Endothelial cell of umbilical vein (primary cell): ENCODE measurements at regions not wholly inside any gene's neighbourhood (a gene's known extent, or its start where the extent isn't known, plus 50 kb on each side); places are given as distances from the start of the nearest gene placed in this dataset.

Source experiments
- BruUV-seq: library from RNA; stranded (reverse); fragments of 400-500 nt; replicated peaks from 2 replicates; lab custom pipeline; 2021; lab: Mats Ljungman, UMichigan
- CTCF ChIA-PET: fragments of 300-600, 350-600 bp; sonication (Branson Sonifier 250); formaldehyde crosslinking; loops from one replicate; lab custom pipeline; 2021; ENCODE audit warnings: antibody characterized with exemption, inconsistent platforms; lab: Charles Lee
- POLR2A ChIA-PET: fragments of 300-600, 350-600 bp; sonication (Branson Sonifier 250); formaldehyde crosslinking; loops from one replicate; lab custom pipeline; 2021; ENCODE audit warnings: antibody characterized with exemption, inconsistent platforms; lab: Charles Lee
- DNase-seq: peaks from one replicate; pipeline ENCODE4 v3.0.0-alpha.2; 2011; ENCODE audit warnings: low read depth, low spot score
- FAIRE-seq: peaks from 2 replicates; lab custom pipeline; 2011; peaks lifted over from hg19 to GRCh38; lab: Jason Lieb, UNC
- H2AFZ ChIP-seq: 2 replicates; pipeline ENCODE4 v1.6.0; 2012; ENCODE audit warnings: low read depth, low read length, control low read depth, inconsistent platforms
- H3K27ac ChIP-seq: 2 replicates; pipeline ENCODE4 v1.5.1; 2011; ENCODE audit warnings: low read depth, mild to moderate bottlenecking, control low read depth, low read length, moderate library complexity; ENCODE audit not compliant: insufficient read depth
- H3K27me3 ChIP-seq, 2 experiments: 2 replicates each; pipeline versions ENCODE4 v1.6.0 to v1.6.1; 2011; ENCODE audit warnings: low read length in 2 of 2, mixed read lengths in 1 of 2; ENCODE audit not compliant: control insufficient read depth in 2 of 2, insufficient read depth in 2 of 2
- H3K36me3 ChIP-seq, 2 experiments: 2 replicates in 1 of 2; 3 replicates in 1 of 2; pipeline ENCODE4 v1.5.1; 2011; ENCODE audit warnings: low read length in 2 of 2, mild to moderate bottlenecking in 1 of 2, moderate library complexity in 1 of 2; ENCODE audit not compliant: control insufficient read depth in 2 of 2, insufficient read depth in 2 of 2; ENCODE audit errors: extremely low read depth in 1 of 2
- H3K4me1 ChIP-seq: 3 replicates; pipeline ENCODE4 v1.5.1; 2011; ENCODE audit warnings: mild to moderate bottlenecking, low read length; ENCODE audit not compliant: control insufficient read depth, insufficient read depth; ENCODE audit errors: extremely low read depth
- H3K4me2 ChIP-seq: 2 replicates; pipeline ENCODE4 v1.6.1; 2011; ENCODE audit warnings: low read length, control low read depth, mixed read lengths; ENCODE audit not compliant: insufficient read depth
- H3K4me3 ChIP-seq, 3 experiments: fragments of 200-600 bp in 1 of 3; sonication (generic), shearing (Covaris generic) in 1 of 3; replicated peaks in 1 of 3; 2 replicates each; pipeline ENCODE4 v1.5.1; 2011 to 2016; ENCODE audit warnings: control low read depth in 3 of 3, low read length in 3 of 3, mild to moderate bottlenecking in 2 of 3, inconsistent platforms in 1 of 3, low read depth in 1 of 3, moderate library complexity in 1 of 3; ENCODE audit not compliant: insufficient read depth in 1 of 3
- H3K79me2 ChIP-seq: 2 replicates; pipeline ENCODE4 v1.6.0; 2012; ENCODE audit warnings: low read length, inconsistent platforms; ENCODE audit not compliant: control insufficient read depth, insufficient read depth
- H3K9ac ChIP-seq: replicated peaks from 2 replicates; pipeline ENCODE3; 2011; ENCODE audit warnings: low read length, control low read depth; ENCODE audit not compliant: insufficient read depth; ENCODE audit errors: extremely low read depth
- H3K9me1 ChIP-seq: replicated peaks from 3 replicates; pipeline ENCODE4 v1.6.0; 2011; ENCODE audit warnings: mild to moderate bottlenecking, low read length; ENCODE audit not compliant: control insufficient read depth, insufficient read depth; ENCODE audit errors: extremely low read depth
- H3K9me3 ChIP-seq: replicated peaks from 2 replicates; pipeline ENCODE4 v1.5.1; 2012; ENCODE audit warnings: low read length, inconsistent platforms; ENCODE audit not compliant: control insufficient read depth, insufficient read depth
- H4K20me1 ChIP-seq: replicated peaks from 2 replicates; pipeline ENCODE3; 2011; ENCODE audit warnings: mild to moderate bottlenecking, low read length; ENCODE audit not compliant: control insufficient read depth, insufficient read depth; ENCODE audit errors: extremely low read depth
- CTCF ChIP-seq, 2 donors: IDR thresholded peaks; 1 replicate in 1 of 2; 2 replicates in 1 of 2; pipeline ENCODE4 v1.5.1; 2011; ENCODE audit warnings: low read length in 2 of 2, mild to moderate bottlenecking in 2 of 2, moderate library complexity in 2 of 2, control low read depth in 1 of 2, inconsistent platforms in 1 of 2, low read depth in 1 of 2; ENCODE audit not compliant: insufficient read depth in 1 of 2; ENCODE audit errors: extremely low read depth in 1 of 2
- EZH2 ChIP-seq: IDR thresholded peaks from 2 replicates; pipeline ENCODE4 v1.6.1; 2012; ENCODE audit warnings: borderline replicate concordance, low read depth, mild to moderate bottlenecking, moderate library complexity, low read length, inconsistent platforms; ENCODE audit not compliant: severe bottlenecking
- FOS ChIP-seq: IDR thresholded peaks from 2 replicates; pipeline ENCODE4 v1.6.1; 2011; ENCODE audit warnings: mild to moderate bottlenecking, low read length, moderate library complexity, borderline replicate concordance; ENCODE audit not compliant: insufficient read depth
- GATA2 ChIP-seq: IDR thresholded peaks from 2 replicates; pipeline ENCODE4 v1.7.0; 2011; ENCODE audit warnings: low read depth, mild to moderate bottlenecking, moderate library complexity, mixed read lengths, low read length; ENCODE audit not compliant: insufficient read length, insufficient read depth
- JUN ChIP-seq: IDR thresholded peaks from 2 replicates; pipeline ENCODE4 v1.6.1; 2011; ENCODE audit warnings: borderline replicate concordance, low read depth; ENCODE audit not compliant: insufficient read length, insufficient read depth
- MAX ChIP-seq: IDR thresholded peaks from 2 replicates; pipeline ENCODE4 v1.6.1; 2011; ENCODE audit not compliant: insufficient read depth, insufficient read length
- MYC ChIP-seq: IDR thresholded peaks from one replicate; pipeline ENCODE4 v1.6.1; 2011; ENCODE audit warnings: mild to moderate bottlenecking, low read depth, low read length
- POLR2A ChIP-seq: IDR thresholded peaks from 2 replicates; pipeline ENCODE4 v1.6.1; 2012; ENCODE audit warnings: low read depth, mild to moderate bottlenecking, control low read depth, low read length
- POLR2AphosphoS5 ChIP-seq: IDR thresholded peaks from 2 replicates; pipeline ENCODE4 v1.6.1; 2012; ENCODE audit warnings: low read depth, mild to moderate bottlenecking, control low read depth, low read length, moderate library complexity; ENCODE audit not compliant: insufficient read depth
- dilution Hi-C: fragments of 300-500 bp; cut with MboI; formaldehyde crosslinking; loops from one replicate; pipeline ENCODE4 v1.15.0; 2019; ENCODE audit warnings: low sequenced_read_pairs; ENCODE audit not compliant: extremely low pct_ligation_motif_present
- intact Hi-C: fragments of 100-400 bp; cut with micrococcal nuclease; formaldehyde crosslinking; loops from one replicate; pipeline ENCODE4 v1.10.0; 2022

GRCh38 chr1:54488065-54488750 lies 59.8 kb upstream of the ACOT11 start:
- CTCF ChIA-PET = interaction anchor here (0.7 to 7.2 kb wide), 17 partner anchors 10 to 418 kb away, joined by 3 to 122 read pairs (median 8); partner anchors contain the start of gene SSBP3

More at GRCh38 chr1:54488065-54488750, 59.8 kb upstream of the ACOT11 start:
- H3K9me1 ChIP-seq = no peaks in the 10 kb centered on the region
- no peaks in the 10 kb centered on the region for H3K36me3 ChIP-seq
- no peaks in the 10 kb centered on the region for H3K9me3 ChIP-seq
- peak; percentile 24 for TF ChIP-seq POLR2A
- peak; percentile 8 for TF ChIP-seq GATA2
- TF ChIP-seq POLR2AphosphoS5 = peak; percentile 96
- peak; percentile 15 for TF ChIP-seq FOS
- TF ChIP-seq MYC = no peak
- TF ChIP-seq MAX = no peak
- no peak for TF ChIP-seq EZH2
- no peak for TF ChIP-seq JUN
- peak in 1 of 2 donors; percentile 12 for TF ChIP-seq CTCF (IDR thresholded peaks at IDR 0.05; ENCODE audit: extremely low read depth in 1 of 2, insufficient read depth in 1 of 2, low read depth in 1 of 2, low read length in 2 of 2)
- no peaks in the 10 kb centered on the region for H3K27me3 ChIP-seq
- DNase-seq (peak; percentile 87), FAIRE-seq (peak; percentile 84)
- peak overlapping the region; percentile 97 for H3K4me2 ChIP-seq
- H2AFZ ChIP-seq = peak overlapping the region; percentile 80
- intact Hi-C loops = loop anchor here (1.0 to 5.0 kb wide), 8 partner anchors 24 to 627 kb away; partner anchors contain the start of genes CYB5RL, IFT25, MRPL37 and TCEANC2
- H3K4me3 ChIP-seq = peak overlapping the region; percentile 35 to 41 (median 39)
- POLR2A ChIA-PET = interaction anchor here (1.6 kb wide), 1 partner anchor 81 kb away, joined by 4 read pairs; no protein-coding TSS in a partner anchor
- BruUV-seq = no TSS peak
- dilution Hi-C loops = no loop called here
- H3K9ac ChIP-seq = peak overlapping the region; percentile 89
- peaks cover 17% of the 10 kb centered on the region for H3K4me1 ChIP-seq
- H4K20me1 ChIP-seq = no peaks in the 10 kb centered on the region
- H3K79me2 ChIP-seq = no peaks in the 10 kb centered on the region
- peak overlapping the region; percentile 87 for H3K27ac ChIP-seq
